Natural killer cell (primary cell): ENCODE measurements at regions not wholly inside any gene's neighbourhood (a gene's known extent, or its start where the extent isn't known, plus 50 kb on each side); places are given as distances from the start of the nearest gene placed in this dataset.

Experiments
- ATAC-seq, 3 donors: fragments of 150-1000 bp in 2 of 3; fragments of 200-7000 bp in 1 of 3; cut with Tn5 transposase; 1 replicate in 1 of 3; 2 replicates in 2 of 3; pipeline ENCODE4 v1.10.0; 2021; ENCODE audit warnings: mild to moderate bottlenecking in 2 of 3, moderate library complexity in 2 of 3
- DNase-seq, 2 donors: peaks; one replicate each; pipeline versions ENCODE4 v3.0.0 to v3.0.0-alpha.2; 2013 to 2021; ENCODE audit warnings: mixed read lengths in 1 of 2
- H3K27ac ChIP-seq: one replicate; pipeline ENCODE4 v1.5.1; 2013; ENCODE audit warnings: mild to moderate bottlenecking, low read length
- H3K27me3 ChIP-seq: one replicate; pipeline ENCODE4 v1.6.1; 2013; ENCODE audit warnings: low read length; ENCODE audit not compliant: control insufficient read depth, insufficient read depth
- H3K36me3 ChIP-seq: one replicate; pipeline ENCODE4 v1.6.1; 2013; ENCODE audit warnings: low read length; ENCODE audit not compliant: control insufficient read depth, insufficient read depth
- H3K4me1 ChIP-seq: one replicate; pipeline ENCODE4 v1.6.1; 2013; ENCODE audit warnings: low read length; ENCODE audit not compliant: control insufficient read depth, insufficient read depth
- H3K4me3 ChIP-seq: one replicate; pipeline ENCODE4 v1.5.1; 2013; ENCODE audit warnings: low read length
- H3K9me3 ChIP-seq: one replicate; pipeline ENCODE4 v1.6.1; 2013; ENCODE audit warnings: low read length; ENCODE audit not compliant: control insufficient read depth, insufficient read depth
- H3K27ac Mint-ChIP-seq, 2 donors: one replicate each; pipeline ENCODE4 v1.8.0; 2022; ENCODE audit warnings: mild to moderate bottlenecking in 2 of 2, mixed read lengths in 2 of 2, moderate library complexity in 1 of 2
- H3K27me3 Mint-ChIP-seq, 2 donors: one replicate each; pipeline ENCODE4 v1.8.0; 2022; ENCODE audit warnings: low read depth in 2 of 2, mixed read lengths in 2 of 2
- H3K36me3 Mint-ChIP-seq: one replicate; pipeline ENCODE4 v1.8.0; 2022; ENCODE audit warnings: mixed read lengths
- H3K4me1 Mint-ChIP-seq, 2 donors: one replicate each; pipeline ENCODE4 v1.8.0; 2022; ENCODE audit warnings: mixed read lengths in 2 of 2
- H3K4me3 Mint-ChIP-seq: one replicate; pipeline ENCODE4 v1.8.0; 2022; ENCODE audit warnings: mild to moderate bottlenecking, moderate library complexity, mixed read lengths
- H3K9me3 Mint-ChIP-seq, 2 donors: one replicate each; pipeline ENCODE4 v1.8.0; 2022; ENCODE audit warnings: mixed read lengths in 2 of 2
- CTCF ChIP-seq: fragments of 200-600 bp; IDR thresholded peaks from one replicate; pipeline ENCODE4 v1.8.0; 2022; ENCODE audit warnings: antibody characterized with exemption
- WGBS: methylation state at CpG from one replicate; pipeline ENCODE4 v1.1.7; 2013; ENCODE audit warnings: missing lambda C conversion rate; ENCODE audit not compliant: insufficient coverage; 5-methylcytosine and 5-hydroxymethylcytosine counted together
- intact Hi-C: fragments of 100-400 bp; cut with micrococcal nuclease; formaldehyde crosslinking; loops from one replicate; pipeline ENCODE4 v1.14.2; 2022

- Mint-ChIP-seq H3K36me3 (no peaks in the 10 kb centered on the region), H3K27me3 (no peaks in the 10 kb centered on the region)
- WGBS, result 96% methylated on average over 10 of the region's 10 CpGs
These were observed 96.7 kb upstream of the LUZP2 start for GRCh38 chr11:24400059-24400665.

GRCh38 chr11:24406389-24406788 is 90.5 kb upstream of the LUZP2 start:
- no peak overlapping the region for H3K27ac Mint-ChIP-seq
- whole genome bisulfite sequencing, result 80% methylated on average over 4 of the region's 6 CpGs
- no peak overlapping the region for H3K4me3 ChIP-seq
- H3K4me3 Mint-ChIP-seq, result no peak overlapping the region
- H3K9me3 Mint-ChIP-seq, result no peaks in the 10 kb centered on the region
- no peaks in the 10 kb centered on the region for H3K36me3 Mint-ChIP-seq
- H3K4me1 Mint-ChIP-seq, result no peaks in the 10 kb centered on the region
- intact Hi-C loops, result loop anchor here (10.0 kb wide), 1 partner anchor 1382 kb away; no protein-coding TSS in a partner anchor
- H3K36me3 ChIP-seq, result no peaks in the 10 kb centered on the region
- ATAC-seq (no peak), DNase-seq (no peak)
- H3K27me3 Mint-ChIP-seq, result no peaks in the 10 kb centered on the region
- no peak overlapping the region for H3K27ac ChIP-seq
- no peaks in the 10 kb centered on the region for H3K4me1 ChIP-seq
- TF ChIP-seq CTCF, result no peak
- H3K27me3 ChIP-seq, result no peaks in the 10 kb centered on the region
- H3K9me3 ChIP-seq, result no peaks in the 10 kb centered on the region

More at GRCh38 chr11:24400059-24400665, 96.7 kb upstream of the LUZP2 start:
- Histone ChIP-seq H3K27me3 (no peaks in the 10 kb centered on the region), H3K9me3 (no peaks in the 10 kb centered on the region), H3K27ac (no peak overlapping the region), H3K36me3 (no peaks in the 10 kb centered on the region), H3K4me3 (no peak overlapping the region), H3K4me1 (no peaks in the 10 kb centered on the region)
- intact Hi-C loops, result loop anchor here (10.0 kb wide), 1 partner anchor 1375 kb away; no protein-coding TSS in a partner anchor
- no peak for DNase-seq
- no peak for ATAC-seq
- Mint-ChIP-seq H3K4me3 (no peak overlapping the region), H3K4me1 (no peaks in the 10 kb centered on the region), H3K27ac (no peak overlapping the region), H3K9me3 (no peaks in the 10 kb centered on the region)
- TF ChIP-seq CTCF, result no peak

DNA sequence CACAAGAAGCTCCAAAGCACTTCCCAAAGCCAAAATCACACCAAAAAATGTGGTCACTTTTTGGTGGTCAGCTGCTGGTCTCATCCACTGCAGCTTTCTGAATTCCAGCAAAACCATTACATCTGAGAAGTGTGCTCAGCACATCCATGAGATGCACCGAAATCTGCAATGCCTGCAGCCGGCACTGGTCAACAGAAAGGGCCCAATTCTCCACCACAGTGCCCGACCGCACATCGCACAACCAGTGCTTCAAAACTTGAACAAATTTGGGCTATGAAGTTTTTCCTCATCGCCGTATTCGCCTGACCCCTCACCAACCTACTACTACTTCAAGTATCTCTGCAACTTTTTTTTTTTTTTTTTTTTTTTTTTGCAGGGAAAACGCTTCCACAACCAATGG is 89.9 kb upstream of the LUZP2 start:
- Mint-ChIP-seq H3K36me3 (no peaks in the 10 kb centered on the region), H3K4me3 (no peak overlapping the region), H3K9me3 (no peaks in the 10 kb centered on the region), H3K27me3 (no peaks in the 10 kb centered on the region), H3K27ac (no peak overlapping the region), H3K4me1 (no peaks in the 10 kb centered on the region)
- Histone ChIP-seq H3K9me3 (no peaks in the 10 kb centered on the region), H3K27me3 (no peaks in the 10 kb centered on the region), H3K4me3 (no peak overlapping the region), H3K36me3 (no peaks in the 10 kb centered on the region), H3K27ac (no peak overlapping the region), H3K4me1 (no peaks in the 10 kb centered on the region)
- intact Hi-C loops, result loop anchor here (10.0 kb wide), 1 partner anchor 1382 kb away; no protein-coding TSS in a partner anchor
- no peak for ATAC-seq
- TF ChIP-seq CTCF, result no peak
- 93% methylated on average over 9 of the region's 9 CpGs for WGBS
- DNase-seq, result no peak

- no peak overlapping the region for H3K4me3 ChIP-seq
- H3K27me3 Mint-ChIP-seq, result no peaks in the 10 kb centered on the region
- no peak for TF ChIP-seq CTCF
- DNase-seq, result no peak
- no peaks in the 10 kb centered on the region for H3K9me3 ChIP-seq
- H3K4me1 ChIP-seq, result no peaks in the 10 kb centered on the region
- ATAC-seq, result no peak
- intact Hi-C loops, result loop anchor here (10.0 kb wide), 1 partner anchor 1383 kb away; no protein-coding TSS in a partner anchor
- no peak overlapping the region for H3K27ac ChIP-seq
- H3K27me3 ChIP-seq, result no peaks in the 10 kb centered on the region
- no peak overlapping the region for H3K27ac Mint-ChIP-seq
- H3K36me3 ChIP-seq, result no peaks in the 10 kb centered on the region
- no peak overlapping the region for H3K4me3 Mint-ChIP-seq
- no peaks in the 10 kb centered on the region for H3K36me3 Mint-ChIP-seq
- 77% methylated on average over 3 of the region's 3 CpGs for WGBS
- H3K9me3 Mint-ChIP-seq, result no peaks in the 10 kb centered on the region
- no peaks in the 10 kb centered on the region for H3K4me1 Mint-ChIP-seq
These were observed 89.1 kb upstream of the LUZP2 start for GRCh38 chr11:24407733-24408132.
